GM12864 (cell line): ENCODE measurements at regions not wholly inside any gene's neighbourhood (a gene's known extent, or its start where the extent isn't known, plus 50 kb on each side); places are given as distances from the start of the nearest gene placed in this dataset.

Experiments
- DNase-seq: peaks from one replicate; pipeline ENCODE4 v3.0.0-alpha.2; 2011; ENCODE audit warnings: low read depth
- H3K4me3 ChIP-seq: 2 replicates; pipeline ENCODE4 v1.5.1; 2011; ENCODE audit warnings: mild to moderate bottlenecking, low read depth, low read length, control low read depth
- TF ChIP-seq, protein P1 (sequence below): IDR thresholded peaks from 2 replicates; pipeline ENCODE4 v1.5.1; 2011; ENCODE audit warnings: low read depth, mild to moderate bottlenecking, moderate library complexity, low read length, control low read depth, inconsistent platforms; ENCODE audit errors: missing control alignments

DNA sequence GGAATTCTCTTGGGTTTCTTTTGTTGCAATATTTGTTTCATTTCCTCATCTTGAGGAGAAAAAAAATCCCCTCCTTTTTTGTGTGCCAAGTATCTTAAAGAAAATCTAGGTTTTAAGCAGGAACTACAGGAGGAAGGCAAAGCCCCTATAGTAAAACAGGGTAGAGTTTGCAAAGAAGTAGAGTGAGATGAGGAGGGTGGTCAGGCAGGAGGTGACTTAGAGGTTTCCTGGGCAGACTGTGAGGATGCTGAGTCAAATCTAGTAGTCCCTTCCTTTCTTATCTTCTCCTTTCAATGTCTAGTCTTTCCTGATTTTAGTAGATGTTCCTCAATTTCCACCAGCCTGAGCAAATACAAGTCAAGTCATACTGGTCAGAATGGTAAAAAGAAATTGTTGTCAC lies 222.5 kb downstream of the PMAIP1 start:
- no peak overlapping the region for H3K4me3 ChIP-seq
- TF ChIP-seq, protein P1, sequence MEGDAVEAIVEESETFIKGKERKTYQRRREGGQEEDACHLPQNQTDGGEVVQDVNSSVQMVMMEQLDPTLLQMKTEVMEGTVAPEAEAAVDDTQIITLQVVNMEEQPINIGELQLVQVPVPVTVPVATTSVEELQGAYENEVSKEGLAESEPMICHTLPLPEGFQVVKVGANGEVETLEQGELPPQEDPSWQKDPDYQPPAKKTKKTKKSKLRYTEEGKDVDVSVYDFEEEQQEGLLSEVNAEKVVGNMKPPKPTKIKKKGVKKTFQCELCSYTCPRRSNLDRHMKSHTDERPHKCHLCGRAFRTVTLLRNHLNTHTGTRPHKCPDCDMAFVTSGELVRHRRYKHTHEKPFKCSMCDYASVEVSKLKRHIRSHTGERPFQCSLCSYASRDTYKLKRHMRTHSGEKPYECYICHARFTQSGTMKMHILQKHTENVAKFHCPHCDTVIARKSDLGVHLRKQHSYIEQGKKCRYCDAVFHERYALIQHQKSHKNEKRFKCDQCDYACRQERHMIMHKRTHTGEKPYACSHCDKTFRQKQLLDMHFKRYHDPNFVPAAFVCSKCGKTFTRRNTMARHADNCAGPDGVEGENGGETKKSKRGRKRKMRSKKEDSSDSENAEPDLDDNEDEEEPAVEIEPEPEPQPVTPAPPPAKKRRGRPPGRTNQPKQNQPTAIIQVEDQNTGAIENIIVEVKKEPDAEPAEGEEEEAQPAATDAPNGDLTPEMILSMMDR: no peak
- no peak for DNase-seq

DNA sequence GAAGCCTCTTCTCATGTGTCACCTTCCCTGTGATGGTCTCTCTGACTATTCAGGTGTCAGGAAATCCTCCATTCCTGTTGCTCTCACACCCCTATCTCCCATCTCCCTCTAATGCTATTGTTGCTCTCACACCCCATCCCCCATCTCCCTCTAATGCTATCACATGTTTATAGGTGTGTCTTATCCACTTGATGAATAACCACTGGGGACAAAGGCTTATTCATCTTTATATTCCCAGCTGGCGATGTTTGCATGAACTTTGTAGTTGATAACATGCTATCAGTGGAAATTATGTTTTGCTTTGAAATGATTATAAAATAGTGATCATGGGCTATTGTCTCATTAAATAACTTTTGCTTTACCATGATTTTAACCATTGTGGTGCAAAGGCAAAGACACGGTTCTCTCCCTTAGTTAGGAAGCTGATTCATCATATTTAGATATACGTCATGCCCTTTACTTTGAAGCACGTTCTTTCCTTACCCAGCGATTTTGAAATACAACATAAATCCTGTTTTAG lies 220.5 kb downstream of the PMAIP1 start:
- TF ChIP-seq, protein P1: no peak
- DNase-seq: no peak
- H3K4me3 ChIP-seq: no peak overlapping the region

- H3K4me3 ChIP-seq: no peak overlapping the region
- DNase-seq: no peak
Measured at GRCh38 chr18:60117321-60117720, 217.5 kb downstream of the PMAIP1 start.

GRCh38 chr18:60113396-60113795 lies 213.6 kb downstream of the PMAIP1 start:
- DNase-seq: no peak
- TF ChIP-seq, protein P1: no peak
- H3K4me3 ChIP-seq: no peak overlapping the region

More at GRCh38 chr18:60117321-60117720, 217.5 kb downstream of the PMAIP1 start:
- TF ChIP-seq, protein P1: no peak

GRCh38 chr18:60112369-60112768 lies 212.6 kb downstream of the PMAIP1 start:
- H3K4me3 ChIP-seq: no peak overlapping the region
- TF ChIP-seq, protein P1: no peak
- no peak for DNase-seq

DNA sequence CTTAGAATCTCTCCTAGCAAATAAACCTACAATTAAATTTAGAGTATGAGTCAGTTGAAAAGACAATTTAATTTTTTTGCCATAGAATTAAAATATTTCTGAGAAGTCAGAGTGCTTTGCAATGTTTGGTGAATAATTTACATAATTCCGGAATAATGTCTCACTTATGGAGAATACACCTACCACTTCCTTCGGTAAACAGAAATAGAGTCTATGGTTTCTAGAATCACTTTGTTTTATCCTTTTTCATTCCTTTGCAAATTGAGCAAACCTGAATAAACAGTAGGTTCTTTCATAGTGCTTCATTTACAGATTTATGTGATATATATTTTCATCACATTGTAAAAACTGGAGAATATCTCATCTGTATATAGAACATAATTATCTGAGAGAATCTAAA lies 211.7 kb downstream of the PMAIP1 start:
- TF ChIP-seq, protein P1: no peak
- no peak for DNase-seq

DNA sequence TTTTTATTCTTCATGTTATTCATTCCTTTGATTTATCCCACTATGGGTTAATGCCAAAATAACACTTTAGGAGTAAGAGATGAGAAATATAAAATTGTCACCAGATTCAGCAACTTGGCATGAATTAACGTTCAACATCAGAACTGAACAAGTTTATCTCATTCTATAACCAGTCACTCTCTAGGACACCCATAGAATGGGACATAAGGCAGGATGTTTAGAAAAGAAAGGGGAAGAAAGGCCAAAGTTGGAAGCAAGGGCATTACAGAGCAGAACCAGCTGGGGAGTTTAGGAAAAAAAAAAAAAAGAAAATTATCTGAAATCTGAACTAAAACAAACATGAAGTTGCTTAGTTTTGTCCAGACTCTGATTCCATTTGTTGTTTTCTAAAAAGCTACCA lies 211.0 kb downstream of the PMAIP1 start:
- H3K4me3 ChIP-seq: no peak overlapping the region
- no peak for DNase-seq
- TF ChIP-seq, protein P1: no peak

More for the DNA sequence above, 211.7 kb downstream of the PMAIP1 start:
- H3K4me3 ChIP-seq: no peak overlapping the region
